ENCODE measurements at regions not wholly inside any gene's neighbourhood (a gene's known extent, or its start where the extent isn't known, plus 50 kb on each side); places are given as distances from the start of the nearest gene placed in this dataset.

DNA sequence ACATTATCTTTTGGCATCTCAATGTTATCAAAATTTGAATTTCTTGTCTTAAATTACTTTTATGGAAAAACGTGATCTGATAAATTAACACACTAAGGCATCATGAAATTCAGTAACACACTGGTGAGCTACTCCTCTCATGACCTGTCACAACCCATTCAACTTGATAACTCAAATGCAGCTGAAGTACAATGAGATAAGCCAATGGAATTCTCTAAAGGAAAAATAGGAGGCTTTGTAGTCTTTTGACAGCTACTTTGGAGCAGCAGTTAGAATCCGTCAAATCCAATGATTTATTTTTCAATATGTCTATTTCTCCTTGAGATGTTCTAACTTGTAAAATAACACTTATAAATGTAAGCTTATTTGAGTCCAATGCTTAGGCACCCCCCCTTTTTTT is 1029.4 kb downstream of the TRHDE start:
- no peaks in the 10 kb centered on the region for H3K27me3 ChIP-seq
- no peak for DNase-seq
- H3K9me3 ChIP-seq, result no peaks in the 10 kb centered on the region
- intact Hi-C loops (cut with DNase I), result no loop called here
- ATAC-seq, result no peak
- H3K27ac ChIP-seq, result no peak overlapping the region
- no peaks in the 10 kb centered on the region for H3K36me3 ChIP-seq
- TF ChIP-seq CTCF (IDR thresholded peaks at IDR 0.05), result no peak
- no peaks in the 10 kb centered on the region for H3K4me1 ChIP-seq
- no peak overlapping the region for H3K4me3 ChIP-seq

GRCh38 chr12:73307260-73307659 is 1035.1 kb downstream of the TRHDE start:
- DNase-seq (no peak), ATAC-seq (no peak)
- intact Hi-C loops (cut with DNase I), result no loop called here
- Histone ChIP-seq H3K27me3 (no peaks in the 10 kb centered on the region), H3K27ac (no peak overlapping the region), H3K9me3 (no peaks in the 10 kb centered on the region), H3K36me3 (no peaks in the 10 kb centered on the region), H3K4me3 (no peak overlapping the region), H3K4me1 (no peaks in the 10 kb centered on the region)
- no peak for TF ChIP-seq CTCF (IDR thresholded peaks at IDR 0.05)

DNA sequence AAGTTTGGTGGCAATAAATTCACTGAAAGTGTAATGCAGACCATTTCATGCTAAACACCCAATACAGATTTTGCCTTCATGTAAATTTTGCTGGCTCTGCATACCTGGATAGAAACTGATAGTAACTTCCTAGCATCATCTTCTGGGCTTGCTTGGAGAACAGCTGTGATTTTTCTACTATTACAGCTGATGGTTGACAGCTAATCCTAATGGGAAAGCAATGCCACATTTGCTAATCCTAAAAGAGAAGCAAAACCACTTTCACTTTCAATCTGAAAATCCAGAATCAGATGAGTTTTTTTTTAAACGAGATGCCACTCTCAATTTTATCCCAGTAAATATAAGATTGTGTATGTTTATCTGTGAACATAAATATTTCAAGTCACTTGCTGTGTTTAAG is 1035.9 kb downstream of the TRHDE start:
- no peak for TF ChIP-seq CTCF (IDR thresholded peaks at IDR 0.05)
- no peak overlapping the region for H3K4me3 ChIP-seq
- no peaks in the 10 kb centered on the region for H3K36me3 ChIP-seq
- H3K27me3 ChIP-seq, result no peaks in the 10 kb centered on the region
- no peaks in the 10 kb centered on the region for H3K9me3 ChIP-seq
- H3K27ac ChIP-seq, result no peak overlapping the region
- DNase-seq (no peak), ATAC-seq (no peak)
- intact Hi-C loops (cut with DNase I), result no loop called here
- no peaks in the 10 kb centered on the region for H3K4me1 ChIP-seq

DNA sequence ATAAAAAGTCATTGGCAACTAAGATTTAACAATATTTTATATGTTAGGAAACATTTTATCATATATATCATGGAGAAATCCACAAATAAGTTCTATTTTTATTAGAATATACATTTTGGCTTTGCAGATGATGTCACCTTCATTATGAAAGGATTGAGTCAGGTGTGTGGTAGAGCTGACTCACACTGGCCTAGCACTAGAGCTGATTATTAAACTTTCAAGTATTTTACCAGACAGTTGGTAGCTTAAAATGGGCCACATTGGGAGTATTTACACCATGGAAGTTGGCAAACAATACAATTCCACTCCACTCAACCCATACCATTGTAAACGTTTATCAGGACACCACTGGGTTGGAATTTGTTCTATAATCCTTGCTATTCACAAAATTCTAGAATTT is 1036.6 kb downstream of the TRHDE start:
- intact Hi-C loops (cut with DNase I), result no loop called here
- Histone ChIP-seq H3K27ac (no peak overlapping the region), H3K4me1 (no peaks in the 10 kb centered on the region), H3K9me3 (peaks cover 2% of the 10 kb centered on the region), H3K36me3 (no peaks in the 10 kb centered on the region), H3K4me3 (no peak overlapping the region), H3K27me3 (no peaks in the 10 kb centered on the region)
- no peak for TF ChIP-seq CTCF (IDR thresholded peaks at IDR 0.05)
- DNase-seq, result no peak
- no peak for ATAC-seq

GRCh38 chr12:73321319-73321718 is 1049.1 kb downstream of the TRHDE start:
- no peaks in the 10 kb centered on the region for H3K9me3 ChIP-seq
- no peaks in the 10 kb centered on the region for H3K36me3 ChIP-seq
- H3K27me3 ChIP-seq, result no peaks in the 10 kb centered on the region
- DNase-seq (no peak), ATAC-seq (no peak)
- intact Hi-C loops (cut with DNase I), result no loop called here
- TF ChIP-seq CTCF (IDR thresholded peaks at IDR 0.05), result no peak
- H3K4me1 ChIP-seq, result no peaks in the 10 kb centered on the region
- no peak overlapping the region for H3K27ac ChIP-seq
- H3K4me3 ChIP-seq, result no peak overlapping the region

- peak; percentile 20 for ATAC-seq
- no peaks in the 10 kb centered on the region for H3K27me3 ChIP-seq
- H3K27ac ChIP-seq, result no peak overlapping the region
- no peak overlapping the region for H3K4me3 ChIP-seq
- H3K4me1 ChIP-seq, result no peaks in the 10 kb centered on the region
- TF ChIP-seq CTCF (IDR thresholded peaks at IDR 0.05), result no peak
- no peak for DNase-seq
- intact Hi-C loops (cut with DNase I), result no loop called here
- no peaks in the 10 kb centered on the region for H3K36me3 ChIP-seq
- no peaks in the 10 kb centered on the region for H3K9me3 ChIP-seq
These were observed 1049.6 kb downstream of the TRHDE start for GRCh38 chr12:73321776-73322175.
